ENCODE measurements at regions not wholly inside any gene's neighbourhood (a gene's known extent, or its start where the extent isn't known, plus 50 kb on each side); places are given as distances from the start of the nearest gene placed in this dataset.

DNA sequence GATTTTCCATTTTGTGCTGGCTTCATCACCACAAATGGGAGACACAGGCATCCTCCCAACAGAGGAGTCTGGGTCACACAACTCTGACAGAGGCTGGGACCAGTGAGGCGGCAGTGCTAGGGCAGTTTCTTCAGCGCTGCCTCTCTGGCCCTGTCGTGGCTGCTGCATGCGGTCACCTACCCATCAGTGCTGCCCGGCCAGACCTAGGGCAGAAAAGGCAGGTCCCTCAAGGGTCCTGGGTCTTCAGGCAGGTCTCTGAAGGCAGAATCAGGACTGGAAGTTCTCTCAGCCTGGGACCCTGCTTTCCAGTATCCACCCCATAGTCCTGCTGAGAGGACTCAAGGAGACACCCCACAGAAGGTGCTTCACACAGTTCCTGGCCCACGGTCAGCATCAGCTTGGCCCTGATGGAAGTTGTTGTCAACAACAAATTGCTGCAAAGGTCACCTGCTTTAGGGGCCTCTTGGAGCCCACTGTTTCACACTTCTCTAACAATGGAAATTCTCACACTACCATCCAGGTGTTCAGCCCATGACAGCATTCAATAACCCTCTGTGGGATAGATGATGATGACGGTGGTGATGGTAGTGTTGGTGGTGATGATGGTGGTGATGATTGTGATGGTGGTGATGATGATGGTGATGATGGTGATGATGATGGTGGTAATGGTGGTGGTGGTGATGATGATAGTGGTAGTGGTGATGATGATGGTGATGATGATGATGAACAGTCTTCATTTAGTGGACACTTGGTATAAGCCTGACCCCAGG lies 146.4 kb upstream of the PPP1R26 start (continued):
- TF ChIP-seq, protein P1, sequence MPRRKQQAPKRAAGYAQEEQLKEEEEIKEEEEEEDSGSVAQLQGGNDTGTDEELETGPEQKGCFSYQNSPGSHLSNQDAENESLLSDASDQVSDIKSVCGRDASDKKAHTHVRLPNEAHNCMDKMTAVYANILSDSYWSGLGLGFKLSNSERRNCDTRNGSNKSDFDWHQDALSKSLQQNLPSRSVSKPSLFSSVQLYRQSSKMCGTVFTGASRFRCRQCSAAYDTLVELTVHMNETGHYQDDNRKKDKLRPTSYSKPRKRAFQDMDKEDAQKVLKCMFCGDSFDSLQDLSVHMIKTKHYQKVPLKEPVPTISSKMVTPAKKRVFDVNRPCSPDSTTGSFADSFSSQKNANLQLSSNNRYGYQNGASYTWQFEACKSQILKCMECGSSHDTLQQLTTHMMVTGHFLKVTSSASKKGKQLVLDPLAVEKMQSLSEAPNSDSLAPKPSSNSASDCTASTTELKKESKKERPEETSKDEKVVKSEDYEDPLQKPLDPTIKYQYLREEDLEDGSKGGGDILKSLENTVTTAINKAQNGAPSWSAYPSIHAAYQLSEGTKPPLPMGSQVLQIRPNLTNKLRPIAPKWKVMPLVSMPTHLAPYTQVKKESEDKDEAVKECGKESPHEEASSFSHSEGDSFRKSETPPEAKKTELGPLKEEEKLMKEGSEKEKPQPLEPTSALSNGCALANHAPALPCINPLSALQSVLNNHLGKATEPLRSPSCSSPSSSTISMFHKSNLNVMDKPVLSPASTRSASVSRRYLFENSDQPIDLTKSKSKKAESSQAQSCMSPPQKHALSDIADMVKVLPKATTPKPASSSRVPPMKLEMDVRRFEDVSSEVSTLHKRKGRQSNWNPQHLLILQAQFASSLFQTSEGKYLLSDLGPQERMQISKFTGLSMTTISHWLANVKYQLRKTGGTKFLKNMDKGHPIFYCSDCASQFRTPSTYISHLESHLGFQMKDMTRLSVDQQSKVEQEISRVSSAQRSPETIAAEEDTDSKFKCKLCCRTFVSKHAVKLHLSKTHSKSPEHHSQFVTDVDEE (CRISPR knock-in tag; IDR thresholded peaks at IDR 0.05), result no peak

DNA sequence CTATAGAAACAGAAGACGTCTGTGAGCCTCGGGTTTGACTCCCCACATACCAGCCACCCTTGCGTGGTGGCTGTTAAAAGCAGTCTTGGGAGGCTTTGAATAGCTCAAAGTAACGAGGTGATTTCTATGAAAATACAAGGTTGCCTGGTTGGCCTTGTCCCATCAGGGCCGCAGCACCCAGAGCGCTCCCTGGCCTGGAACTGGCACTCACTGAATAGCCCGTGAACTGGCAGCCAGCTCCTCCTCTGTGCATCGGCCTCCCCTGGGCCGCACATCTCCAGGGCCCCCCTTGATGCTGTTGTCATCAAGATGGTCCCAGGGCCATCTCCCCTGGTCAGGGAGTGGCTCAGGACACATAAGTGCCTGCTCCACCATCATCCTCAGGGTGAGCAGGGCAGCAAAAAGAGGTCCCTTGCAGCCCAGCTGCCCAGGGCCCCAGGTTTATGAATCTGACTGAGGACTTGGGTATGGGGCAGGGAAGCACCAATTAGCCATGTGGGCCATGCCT lies 144.6 kb upstream of the PPP1R26 start:
- ATAC-seq, result no peak
- TF ChIP-seq ZFP3 (CRISPR knock-in tag; IDR thresholded peaks at IDR 0.05) (no peak), ZNF8 (CRISPR knock-in tag; IDR thresholded peaks at IDR 0.05) (no peak), ZNF565 (CRISPR knock-in tag; conservative IDR thresholded peaks at IDR 0.05; ENCODE audit: low read depth) (no peak), BACH2 (CRISPR knock-in tag; IDR thresholded peaks at IDR 0.05; ENCODE audit: borderline replicate concordance) (no peak)
- TF ChIP-seq, protein P2, sequence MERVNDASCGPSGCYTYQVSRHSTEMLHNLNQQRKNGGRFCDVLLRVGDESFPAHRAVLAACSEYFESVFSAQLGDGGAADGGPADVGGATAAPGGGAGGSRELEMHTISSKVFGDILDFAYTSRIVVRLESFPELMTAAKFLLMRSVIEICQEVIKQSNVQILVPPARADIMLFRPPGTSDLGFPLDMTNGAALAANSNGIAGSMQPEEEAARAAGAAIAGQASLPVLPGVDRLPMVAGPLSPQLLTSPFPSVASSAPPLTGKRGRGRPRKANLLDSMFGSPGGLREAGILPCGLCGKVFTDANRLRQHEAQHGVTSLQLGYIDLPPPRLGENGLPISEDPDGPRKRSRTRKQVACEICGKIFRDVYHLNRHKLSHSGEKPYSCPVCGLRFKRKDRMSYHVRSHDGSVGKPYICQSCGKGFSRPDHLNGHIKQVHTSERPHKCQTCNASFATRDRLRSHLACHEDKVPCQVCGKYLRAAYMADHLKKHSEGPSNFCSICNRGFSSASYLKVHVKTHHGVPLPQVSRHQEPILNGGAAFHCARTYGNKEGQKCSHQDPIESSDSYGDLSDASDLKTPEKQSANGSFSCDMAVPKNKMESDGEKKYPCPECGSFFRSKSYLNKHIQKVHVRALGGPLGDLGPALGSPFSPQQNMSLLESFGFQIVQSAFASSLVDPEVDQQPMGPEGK (CRISPR knock-in tag; IDR thresholded peaks at IDR 0.05; ENCODE audit: borderline replicate concordance), result no peak
- TF ChIP-seq, protein P3, sequence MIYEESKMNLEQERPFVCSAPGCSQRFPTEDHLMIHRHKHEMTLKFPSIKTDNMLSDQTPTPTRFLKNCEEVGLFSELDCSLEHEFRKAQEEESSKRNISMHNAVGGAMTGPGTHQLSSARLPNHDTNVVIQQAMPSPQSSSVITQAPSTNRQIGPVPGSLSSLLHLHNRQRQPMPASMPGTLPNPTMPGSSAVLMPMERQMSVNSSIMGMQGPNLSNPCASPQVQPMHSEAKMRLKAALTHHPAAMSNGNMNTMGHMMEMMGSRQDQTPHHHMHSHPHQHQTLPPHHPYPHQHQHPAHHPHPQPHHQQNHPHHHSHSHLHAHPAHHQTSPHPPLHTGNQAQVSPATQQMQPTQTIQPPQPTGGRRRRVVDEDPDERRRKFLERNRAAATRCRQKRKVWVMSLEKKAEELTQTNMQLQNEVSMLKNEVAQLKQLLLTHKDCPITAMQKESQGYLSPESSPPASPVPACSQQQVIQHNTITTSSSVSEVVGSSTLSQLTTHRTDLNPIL (CRISPR knock-in tag; IDR thresholded peaks at IDR 0.05; ENCODE audit: low read depth), result no peak

DNA sequence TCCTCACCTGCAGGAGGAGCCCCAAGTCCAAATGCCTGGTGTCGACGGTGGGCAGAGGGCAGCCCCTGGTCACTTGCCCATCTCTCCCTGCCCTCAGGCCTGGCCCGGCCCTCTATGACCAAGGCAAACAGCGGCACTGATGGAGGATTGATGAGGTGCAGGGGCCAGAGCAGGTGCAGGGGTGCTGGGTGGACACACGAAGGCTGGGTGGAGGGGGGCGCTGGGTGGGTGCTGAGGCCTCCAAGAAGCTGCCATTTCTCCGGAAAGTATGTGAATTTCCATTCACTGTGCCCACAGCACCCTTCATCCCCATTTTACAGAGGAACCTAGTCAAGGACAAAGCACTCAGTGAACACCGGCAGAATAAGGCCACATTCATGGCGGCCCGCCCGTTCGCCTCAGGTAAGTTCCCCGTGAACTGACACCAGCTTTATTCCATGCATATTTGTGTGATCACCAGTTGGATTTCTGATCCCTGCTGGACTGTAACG lies 143.8 kb upstream of the PPP1R26 start:
- ATAC-seq, result no peak
- no peak for TF ChIP-seq ESRRG (CRISPR knock-in tag; IDR thresholded peaks at IDR 0.05)
- TF ChIP-seq ZNF8 (CRISPR knock-in tag; IDR thresholded peaks at IDR 0.05), result no peak
- no peak for TF ChIP-seq TCF4 (CRISPR knock-in tag; IDR thresholded peaks at IDR 0.05; ENCODE audit: borderline replicate concordance)
- TF ChIP-seq, protein P1 (CRISPR knock-in tag; IDR thresholded peaks at IDR 0.05), result no peak
- no peak for TF ChIP-seq GLIS3 (CRISPR knock-in tag; IDR thresholded peaks at IDR 0.05)
- TF ChIP-seq BACH2 (CRISPR knock-in tag; IDR thresholded peaks at IDR 0.05; ENCODE audit: borderline replicate concordance), result no peak
- TF ChIP-seq OSR1 (CRISPR knock-in tag; IDR thresholded peaks at IDR 0.05), result no peak

DNA sequence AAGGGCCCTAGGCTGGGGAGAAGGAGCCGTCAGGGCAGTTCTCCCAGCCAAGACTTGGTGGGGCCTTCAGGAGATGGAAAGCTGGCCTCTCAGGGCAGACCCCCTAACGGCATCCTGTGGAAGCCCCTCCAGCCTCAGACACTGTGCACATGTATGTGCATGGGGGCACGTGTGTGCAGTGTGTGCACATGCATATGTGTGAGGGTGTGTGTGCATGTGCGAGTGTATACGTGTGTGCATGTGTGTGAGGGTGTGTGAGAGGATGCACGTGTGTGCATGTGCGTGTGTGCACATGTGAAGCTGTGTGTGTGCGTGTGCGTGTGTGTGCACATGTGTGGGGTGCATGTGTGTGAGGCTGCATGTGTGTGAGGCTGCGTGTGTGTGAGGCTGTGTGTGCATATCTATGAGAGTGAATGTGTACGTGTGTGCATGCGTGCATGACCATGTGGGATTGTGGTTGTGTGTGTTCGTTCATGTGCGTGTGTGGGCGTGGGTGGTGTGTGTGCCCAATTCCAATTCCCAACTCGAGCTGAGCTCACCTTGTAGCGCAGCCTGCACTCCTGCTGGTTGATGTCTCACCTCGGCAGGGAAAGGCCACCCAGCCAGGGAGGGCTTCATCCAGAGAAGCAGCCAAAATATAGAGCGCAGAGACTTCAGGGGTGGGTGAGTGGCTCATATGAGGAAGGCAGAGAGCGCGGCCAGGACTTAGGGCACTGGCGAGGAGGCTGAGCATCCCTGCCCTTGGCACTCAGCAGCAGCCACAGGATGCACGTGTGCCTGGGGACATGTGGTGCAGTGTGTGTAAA lies 142.7 kb upstream of the PPP1R26 start:
- no peak for ATAC-seq
- no peak for TF ChIP-seq ZFP3 (CRISPR knock-in tag; IDR thresholded peaks at IDR 0.05)
- TF ChIP-seq, protein P3 (CRISPR knock-in tag; IDR thresholded peaks at IDR 0.05; ENCODE audit: low read depth), result no peak
- no peak for TF ChIP-seq ZFP30 (CRISPR knock-in tag; IDR thresholded peaks at IDR 0.05)
- no peak for TF ChIP-seq TCF4 (CRISPR knock-in tag; IDR thresholded peaks at IDR 0.05; ENCODE audit: borderline replicate concordance)
- no peak for TF ChIP-seq ZNF70 (CRISPR knock-in tag; IDR thresholded peaks at IDR 0.05)
- TF ChIP-seq, protein P4, sequence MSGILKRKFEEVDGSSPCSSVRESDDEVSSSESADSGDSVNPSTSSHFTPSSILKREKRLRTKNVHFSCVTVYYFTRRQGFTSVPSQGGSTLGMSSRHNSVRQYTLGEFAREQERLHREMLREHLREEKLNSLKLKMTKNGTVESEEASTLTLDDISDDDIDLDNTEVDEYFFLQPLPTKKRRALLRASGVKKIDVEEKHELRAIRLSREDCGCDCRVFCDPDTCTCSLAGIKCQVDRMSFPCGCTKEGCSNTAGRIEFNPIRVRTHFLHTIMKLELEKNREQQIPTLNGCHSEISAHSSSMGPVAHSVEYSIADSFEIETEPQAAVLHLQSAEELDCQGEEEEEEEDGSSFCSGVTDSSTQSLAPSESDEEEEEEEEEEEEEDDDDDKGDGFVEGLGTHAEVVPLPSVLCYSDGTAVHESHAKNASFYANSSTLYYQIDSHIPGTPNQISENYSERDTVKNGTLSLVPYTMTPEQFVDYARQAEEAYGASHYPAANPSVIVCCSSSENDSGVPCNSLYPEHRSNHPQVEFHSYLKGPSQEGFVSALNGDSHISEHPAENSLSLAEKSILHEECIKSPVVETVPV (CRISPR knock-in tag; IDR thresholded peaks at IDR 0.05), result no peak
- no peak for TF ChIP-seq PPARA (CRISPR knock-in tag; IDR thresholded peaks at IDR 0.05; ENCODE audit: borderline replicate concordance)
- TF ChIP-seq, protein P5, sequence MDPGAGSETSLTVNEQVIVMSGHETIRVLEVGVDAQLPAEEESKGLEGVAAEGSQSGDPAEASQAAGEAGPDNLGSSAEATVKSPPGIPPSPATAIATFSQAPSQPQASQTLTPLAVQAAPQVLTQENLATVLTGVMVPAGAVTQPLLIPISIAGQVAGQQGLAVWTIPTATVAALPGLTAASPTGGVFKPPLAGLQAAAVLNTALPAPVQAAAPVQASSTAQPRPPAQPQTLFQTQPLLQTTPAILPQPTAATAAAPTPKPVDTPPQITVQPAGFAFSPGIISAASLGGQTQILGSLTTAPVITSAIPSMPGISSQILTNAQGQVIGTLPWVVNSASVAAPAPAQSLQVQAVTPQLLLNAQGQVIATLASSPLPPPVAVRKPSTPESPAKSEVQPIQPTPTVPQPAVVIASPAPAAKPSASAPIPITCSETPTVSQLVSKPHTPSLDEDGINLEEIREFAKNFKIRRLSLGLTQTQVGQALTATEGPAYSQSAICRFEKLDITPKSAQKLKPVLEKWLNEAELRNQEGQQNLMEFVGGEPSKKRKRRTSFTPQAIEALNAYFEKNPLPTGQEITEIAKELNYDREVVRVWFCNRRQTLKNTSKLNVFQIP (CRISPR knock-in tag; IDR thresholded peaks at IDR 0.05; ENCODE audit: borderline replicate concordance, low read depth), result no peak

Data from SK-N-SH treated with all-trans-retinoic acid at 6 μM for 48 hours (cell line).